ENCODE measurements at regions not wholly inside any gene's neighbourhood (a gene's known extent, or its start where the extent isn't known, plus 50 kb on each side); places are given as distances from the start of the nearest gene placed in this dataset.

- TF ChIP-seq ARNTL (CRISPR knock-in tag; IDR thresholded peaks at IDR 0.05; ENCODE audit: borderline replicate concordance, low read depth) = no peak
- TF ChIP-seq, protein P1, sequence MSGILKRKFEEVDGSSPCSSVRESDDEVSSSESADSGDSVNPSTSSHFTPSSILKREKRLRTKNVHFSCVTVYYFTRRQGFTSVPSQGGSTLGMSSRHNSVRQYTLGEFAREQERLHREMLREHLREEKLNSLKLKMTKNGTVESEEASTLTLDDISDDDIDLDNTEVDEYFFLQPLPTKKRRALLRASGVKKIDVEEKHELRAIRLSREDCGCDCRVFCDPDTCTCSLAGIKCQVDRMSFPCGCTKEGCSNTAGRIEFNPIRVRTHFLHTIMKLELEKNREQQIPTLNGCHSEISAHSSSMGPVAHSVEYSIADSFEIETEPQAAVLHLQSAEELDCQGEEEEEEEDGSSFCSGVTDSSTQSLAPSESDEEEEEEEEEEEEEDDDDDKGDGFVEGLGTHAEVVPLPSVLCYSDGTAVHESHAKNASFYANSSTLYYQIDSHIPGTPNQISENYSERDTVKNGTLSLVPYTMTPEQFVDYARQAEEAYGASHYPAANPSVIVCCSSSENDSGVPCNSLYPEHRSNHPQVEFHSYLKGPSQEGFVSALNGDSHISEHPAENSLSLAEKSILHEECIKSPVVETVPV (CRISPR knock-in tag; IDR thresholded peaks at IDR 0.05) = no peak
- TF ChIP-seq RARB (CRISPR knock-in tag; IDR thresholded peaks at IDR 0.05) = no peak
- no peak for TF ChIP-seq SNAI2 (CRISPR knock-in tag; IDR thresholded peaks at IDR 0.05)
- no peak for TF ChIP-seq ZNF565 (CRISPR knock-in tag; conservative IDR thresholded peaks at IDR 0.05; ENCODE audit: low read depth)
Observed at GRCh38 chr13:106748785-106749184, 180.8 kb upstream of the ARGLU1 start (continued).

GRCh38 chr13:106744516-106744915 lies 176.6 kb upstream of the ARGLU1 start:
- no peak for TF ChIP-seq TOX (CRISPR knock-in tag; IDR thresholded peaks at IDR 0.05; ENCODE audit: borderline replicate concordance)
- TF ChIP-seq ISL1 (CRISPR knock-in tag; IDR thresholded peaks at IDR 0.05) = no peak
- TF ChIP-seq SNAI2 (CRISPR knock-in tag; IDR thresholded peaks at IDR 0.05) = no peak
- no peak for TF ChIP-seq ESRRG (CRISPR knock-in tag; IDR thresholded peaks at IDR 0.05)
- no peak for TF ChIP-seq PPARA (CRISPR knock-in tag; IDR thresholded peaks at IDR 0.05; ENCODE audit: borderline replicate concordance)
- TF ChIP-seq BACH2 (CRISPR knock-in tag; IDR thresholded peaks at IDR 0.05; ENCODE audit: borderline replicate concordance) = no peak
- no peak for TF ChIP-seq ZFP30 (CRISPR knock-in tag; IDR thresholded peaks at IDR 0.05)
- TF ChIP-seq, protein P2, sequence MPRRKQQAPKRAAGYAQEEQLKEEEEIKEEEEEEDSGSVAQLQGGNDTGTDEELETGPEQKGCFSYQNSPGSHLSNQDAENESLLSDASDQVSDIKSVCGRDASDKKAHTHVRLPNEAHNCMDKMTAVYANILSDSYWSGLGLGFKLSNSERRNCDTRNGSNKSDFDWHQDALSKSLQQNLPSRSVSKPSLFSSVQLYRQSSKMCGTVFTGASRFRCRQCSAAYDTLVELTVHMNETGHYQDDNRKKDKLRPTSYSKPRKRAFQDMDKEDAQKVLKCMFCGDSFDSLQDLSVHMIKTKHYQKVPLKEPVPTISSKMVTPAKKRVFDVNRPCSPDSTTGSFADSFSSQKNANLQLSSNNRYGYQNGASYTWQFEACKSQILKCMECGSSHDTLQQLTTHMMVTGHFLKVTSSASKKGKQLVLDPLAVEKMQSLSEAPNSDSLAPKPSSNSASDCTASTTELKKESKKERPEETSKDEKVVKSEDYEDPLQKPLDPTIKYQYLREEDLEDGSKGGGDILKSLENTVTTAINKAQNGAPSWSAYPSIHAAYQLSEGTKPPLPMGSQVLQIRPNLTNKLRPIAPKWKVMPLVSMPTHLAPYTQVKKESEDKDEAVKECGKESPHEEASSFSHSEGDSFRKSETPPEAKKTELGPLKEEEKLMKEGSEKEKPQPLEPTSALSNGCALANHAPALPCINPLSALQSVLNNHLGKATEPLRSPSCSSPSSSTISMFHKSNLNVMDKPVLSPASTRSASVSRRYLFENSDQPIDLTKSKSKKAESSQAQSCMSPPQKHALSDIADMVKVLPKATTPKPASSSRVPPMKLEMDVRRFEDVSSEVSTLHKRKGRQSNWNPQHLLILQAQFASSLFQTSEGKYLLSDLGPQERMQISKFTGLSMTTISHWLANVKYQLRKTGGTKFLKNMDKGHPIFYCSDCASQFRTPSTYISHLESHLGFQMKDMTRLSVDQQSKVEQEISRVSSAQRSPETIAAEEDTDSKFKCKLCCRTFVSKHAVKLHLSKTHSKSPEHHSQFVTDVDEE (CRISPR knock-in tag; IDR thresholded peaks at IDR 0.05) = no peak
- TF ChIP-seq POU6F1 (CRISPR knock-in tag; IDR thresholded peaks at IDR 0.05; ENCODE audit: borderline replicate concordance, low read depth) = no peak
- TF ChIP-seq ZNF70 (CRISPR knock-in tag; IDR thresholded peaks at IDR 0.05) = no peak
- TF ChIP-seq TCF4 (CRISPR knock-in tag; IDR thresholded peaks at IDR 0.05; ENCODE audit: borderline replicate concordance) = no peak
- ATAC-seq = no peak

DNA sequence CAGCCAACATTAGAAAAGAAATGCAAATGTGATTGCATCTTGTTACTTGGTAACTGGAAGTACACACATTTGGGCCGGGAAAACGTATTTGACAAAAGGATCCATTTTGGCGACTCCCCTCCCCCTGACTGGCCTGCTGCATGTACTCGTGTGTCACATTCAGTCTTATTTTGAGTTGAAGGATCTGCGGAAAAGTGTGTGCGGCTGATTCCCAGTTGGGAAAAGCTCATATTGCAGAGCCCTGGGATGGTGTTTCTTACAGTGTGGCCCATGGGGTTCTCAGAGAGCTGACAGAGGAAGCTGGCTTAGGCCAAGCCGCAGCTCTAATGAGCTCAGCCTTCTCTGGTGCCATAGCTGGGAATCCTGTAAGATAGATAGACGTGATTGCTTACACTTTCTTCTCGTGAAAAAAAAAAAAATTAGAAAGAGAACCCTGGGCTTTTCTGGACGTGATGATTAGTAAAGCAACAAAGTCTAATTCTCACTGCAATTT lies 170.3 kb upstream of the ARGLU1 start:
- ATAC-seq = no peak
- TF ChIP-seq PPARA (CRISPR knock-in tag; IDR thresholded peaks at IDR 0.05; ENCODE audit: borderline replicate concordance) (no peak), TCF4 (CRISPR knock-in tag; IDR thresholded peaks at IDR 0.05; ENCODE audit: borderline replicate concordance) (no peak), SNAI2 (CRISPR knock-in tag; IDR thresholded peaks at IDR 0.05) (no peak), ZFP30 (CRISPR knock-in tag; IDR thresholded peaks at IDR 0.05) (no peak), OSR1 (CRISPR knock-in tag; IDR thresholded peaks at IDR 0.05) (no peak), GLIS3 (CRISPR knock-in tag; IDR thresholded peaks at IDR 0.05) (no peak), ISL1 (CRISPR knock-in tag; IDR thresholded peaks at IDR 0.05) (no peak), ZC3H10 (CRISPR knock-in tag; IDR thresholded peaks at IDR 0.05) (no peak), POU6F1 (CRISPR knock-in tag; IDR thresholded peaks at IDR 0.05; ENCODE audit: borderline replicate concordance, low read depth) (no peak), ZNF8 (CRISPR knock-in tag; IDR thresholded peaks at IDR 0.05) (no peak), ZFP3 (CRISPR knock-in tag; IDR thresholded peaks at IDR 0.05) (no peak), RARB (CRISPR knock-in tag; IDR thresholded peaks at IDR 0.05) (no peak), ZNF565 (CRISPR knock-in tag; conservative IDR thresholded peaks at IDR 0.05; ENCODE audit: low read depth) (no peak), ESRRG (CRISPR knock-in tag; IDR thresholded peaks at IDR 0.05) (no peak), CSDC2 (CRISPR knock-in tag; IDR thresholded peaks at IDR 0.05) (no peak), ZNF70 (CRISPR knock-in tag; IDR thresholded peaks at IDR 0.05) (no peak)
- TF ChIP-seq, protein P2 (CRISPR knock-in tag; IDR thresholded peaks at IDR 0.05) = no peak
